Erythroblast (primary cell): ENCODE measurements at regions not wholly inside any gene's neighbourhood (a gene's known extent, or its start where the extent isn't known, plus 50 kb on each side); places are given as distances from the start of the nearest gene placed in this dataset.

Source experiments
- GATA1 ChIP-seq: IDR thresholded peaks from 2 replicates; pipeline ENCODE4 v1.6.1; 2011; ENCODE audit warnings: low read depth, mild to moderate bottlenecking, control low read depth, low read length, moderate library complexity
- POLR2A ChIP-seq: IDR thresholded peaks from 2 replicates; pipeline ENCODE4 v1.6.1; 2011; ENCODE audit warnings: mild to moderate bottlenecking, low read length

DNA sequence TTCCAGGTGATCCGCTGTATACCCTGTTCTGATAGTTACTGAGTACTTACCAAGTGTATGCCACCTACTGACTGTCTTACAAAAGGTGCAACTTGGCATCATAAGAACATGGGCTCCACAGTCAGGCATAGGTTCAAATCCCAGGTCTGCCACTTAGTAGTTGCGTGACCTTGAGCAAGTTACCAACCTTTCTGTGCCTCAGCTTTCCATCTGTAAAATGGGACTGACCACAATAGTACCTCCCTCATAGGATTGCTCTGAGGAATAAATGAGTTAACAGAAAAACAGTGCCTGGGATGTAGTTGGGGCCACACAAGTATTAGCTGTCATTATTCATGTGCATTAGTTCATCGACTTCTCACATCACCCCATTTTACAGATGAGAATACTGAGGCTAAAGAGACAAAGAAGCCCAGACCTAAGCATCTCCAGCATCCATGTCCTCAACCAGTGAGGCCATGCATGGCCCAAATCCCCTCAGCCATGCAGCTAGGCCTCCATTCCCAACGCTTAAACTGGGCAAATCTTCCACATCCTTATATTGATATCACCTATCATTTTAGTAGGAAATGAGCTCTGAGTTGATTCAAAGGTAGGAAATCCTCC lies 51.3 kb upstream of the UBE2L5 start:
- TF ChIP-seq POLR2A (no peak), GATA1 (no peak)
